Activated CD8-positive, alpha-beta T cell treated with anti-CD3 and anti-CD28 coated beads for 36 hours (primary cell): ENCODE measurements at regions not wholly inside any gene's neighbourhood (a gene's known extent, or its start where the extent isn't known, plus 50 kb on each side); places are given as distances from the start of the nearest gene placed in this dataset.

ENCODE experiments used
- ATAC-seq: fragments of 200-7000 bp; cut with Tn5 transposase; one replicate; pipeline ENCODE4 v1.10.0; 2021; ENCODE audit warnings: mild to moderate bottlenecking, moderate library complexity
- CTCF ChIA-PET: fragments of 350-600 bp; sonication (Branson Sonifier 250); formaldehyde crosslinking; loops from one replicate; lab custom pipeline; 2021; ENCODE audit warnings: antibody characterized with exemption; lab: Charles Lee
- POLR2A ChIA-PET: fragments of 350-600 bp; sonication (Branson Sonifier 250); formaldehyde crosslinking; loops from one replicate; lab custom pipeline; 2021; ENCODE audit warnings: antibody characterized with exemption; lab: Charles Lee
- DNase-seq: peaks from one replicate; pipeline ENCODE4 v3.0.0-alpha.2; 2020
- H3K27ac Mint-ChIP-seq: one replicate; pipeline ENCODE4 v1.8.0; 2021; ENCODE audit warnings: mild to moderate bottlenecking, mixed read lengths
- H3K27me3 Mint-ChIP-seq: one replicate; pipeline ENCODE4 v1.8.0; 2021; ENCODE audit warnings: mixed read lengths
- H3K36me3 Mint-ChIP-seq: one replicate; pipeline ENCODE4 v1.8.0; 2021; ENCODE audit warnings: low read depth, mixed read lengths
- H3K4me1 Mint-ChIP-seq: one replicate; pipeline ENCODE4 v1.8.0; 2021; ENCODE audit warnings: low read depth, mixed read lengths
- H3K4me3 Mint-ChIP-seq: one replicate; pipeline ENCODE4 v1.8.0; 2021; ENCODE audit warnings: mild to moderate bottlenecking, moderate library complexity, mixed read lengths
- H3K9me3 Mint-ChIP-seq: one replicate; pipeline ENCODE4 v1.8.0; 2021; ENCODE audit warnings: mixed read lengths
- intact Hi-C: fragments of 100-400 bp; cut with micrococcal nuclease; formaldehyde crosslinking; loops from one replicate; pipeline ENCODE4 v1.10.0; 2022
- TF ChIP-seq, protein P1 (sequence below): fragments of 200-600 bp; IDR thresholded peaks from one replicate; pipeline ENCODE4 v1.8.0; 2022; ENCODE audit warnings: antibody characterized with exemption, mild to moderate bottlenecking

- no peaks in the 10 kb centered on the region for H3K4me1 Mint-ChIP-seq
- H3K4me3 Mint-ChIP-seq, result no peak overlapping the region
- CTCF ChIA-PET, result no interaction called here
- intact Hi-C loops, result no loop called here
- TF ChIP-seq, protein P1, sequence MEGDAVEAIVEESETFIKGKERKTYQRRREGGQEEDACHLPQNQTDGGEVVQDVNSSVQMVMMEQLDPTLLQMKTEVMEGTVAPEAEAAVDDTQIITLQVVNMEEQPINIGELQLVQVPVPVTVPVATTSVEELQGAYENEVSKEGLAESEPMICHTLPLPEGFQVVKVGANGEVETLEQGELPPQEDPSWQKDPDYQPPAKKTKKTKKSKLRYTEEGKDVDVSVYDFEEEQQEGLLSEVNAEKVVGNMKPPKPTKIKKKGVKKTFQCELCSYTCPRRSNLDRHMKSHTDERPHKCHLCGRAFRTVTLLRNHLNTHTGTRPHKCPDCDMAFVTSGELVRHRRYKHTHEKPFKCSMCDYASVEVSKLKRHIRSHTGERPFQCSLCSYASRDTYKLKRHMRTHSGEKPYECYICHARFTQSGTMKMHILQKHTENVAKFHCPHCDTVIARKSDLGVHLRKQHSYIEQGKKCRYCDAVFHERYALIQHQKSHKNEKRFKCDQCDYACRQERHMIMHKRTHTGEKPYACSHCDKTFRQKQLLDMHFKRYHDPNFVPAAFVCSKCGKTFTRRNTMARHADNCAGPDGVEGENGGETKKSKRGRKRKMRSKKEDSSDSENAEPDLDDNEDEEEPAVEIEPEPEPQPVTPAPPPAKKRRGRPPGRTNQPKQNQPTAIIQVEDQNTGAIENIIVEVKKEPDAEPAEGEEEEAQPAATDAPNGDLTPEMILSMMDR, result no peak
- POLR2A ChIA-PET, result no interaction called here
- no peak for ATAC-seq
- H3K27ac Mint-ChIP-seq, result no peak overlapping the region
- no peak for DNase-seq
- H3K9me3 Mint-ChIP-seq, result peaks cover 1% of the 10 kb centered on the region
- H3K36me3 Mint-ChIP-seq, result no peaks in the 10 kb centered on the region
- no peaks in the 10 kb centered on the region for H3K27me3 Mint-ChIP-seq
Observed at GRCh38 chr2:5799348-5799747, 107.2 kb downstream of the SOX11 start.

DNA sequence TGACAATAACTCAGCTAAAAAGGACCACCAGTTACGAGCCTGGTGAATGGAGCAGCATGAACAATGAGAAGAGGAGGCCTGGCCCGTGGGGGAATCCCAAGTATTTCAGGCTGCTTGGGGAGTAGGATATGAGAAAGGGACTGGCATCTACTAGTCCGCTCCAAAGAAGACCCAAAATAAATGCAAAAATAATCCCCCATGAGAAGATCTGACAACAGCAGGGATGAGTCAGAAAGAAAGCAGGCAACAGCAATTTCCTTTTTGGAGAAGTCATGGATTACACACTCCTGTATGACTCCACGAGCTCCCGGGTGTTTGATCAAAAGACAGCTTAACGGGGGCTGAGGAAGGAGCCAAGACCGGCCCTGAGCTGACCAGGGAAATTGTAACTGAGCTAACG is 111.4 kb downstream of the SOX11 start:
- Mint-ChIP-seq H3K4me3 (no peak overlapping the region), H3K9me3 (peaks cover 1% of the 10 kb centered on the region), H3K36me3 (no peaks in the 10 kb centered on the region), H3K27ac (no peak overlapping the region), H3K4me1 (no peaks in the 10 kb centered on the region), H3K27me3 (no peaks in the 10 kb centered on the region)
- POLR2A ChIA-PET, result no interaction called here
- CTCF ChIA-PET, result no interaction called here
- DNase-seq, result no peak
- intact Hi-C loops, result no loop called here
- ATAC-seq, result no peak
- TF ChIP-seq, protein P1, result no peak

- Mint-ChIP-seq H3K4me3 (no peak overlapping the region), H3K27ac (no peak overlapping the region), H3K9me3 (no peaks in the 10 kb centered on the region), H3K27me3 (no peaks in the 10 kb centered on the region), H3K4me1 (no peaks in the 10 kb centered on the region), H3K36me3 (no peaks in the 10 kb centered on the region)
- DNase-seq (no peak), ATAC-seq (no peak)
- CTCF ChIA-PET, result no interaction called here
- TF ChIP-seq, protein P1, result no peak
- intact Hi-C loops, result no loop called here
- POLR2A ChIA-PET, result no interaction called here
Observed at GRCh38 chr2:5818961-5819600, 126.9 kb downstream of the SOX11 start.

- CTCF ChIA-PET, result no interaction called here
- H3K27me3 Mint-ChIP-seq, result peaks cover 4% of the 10 kb centered on the region
- no peaks in the 10 kb centered on the region for H3K36me3 Mint-ChIP-seq
- no peak overlapping the region for H3K4me3 Mint-ChIP-seq
- ATAC-seq (no peak), DNase-seq (no peak)
- TF ChIP-seq, protein P1, result no peak
- H3K4me1 Mint-ChIP-seq, result no peaks in the 10 kb centered on the region
- no peak overlapping the region for H3K27ac Mint-ChIP-seq
- peaks cover 5% of the 10 kb centered on the region for H3K9me3 Mint-ChIP-seq
- POLR2A ChIA-PET, result no interaction called here
- intact Hi-C loops, result no loop called here
Observed at GRCh38 chr2:5824126-5824525, 131.9 kb downstream of the SOX11 start.

GRCh38 chr2:5825686-5826085 is 133.5 kb downstream of the SOX11 start:
- ChIA-PET CTCF (no interaction called here), POLR2A (no interaction called here)
- TF ChIP-seq, protein P1, result no peak
- intact Hi-C loops, result no loop called here
- Mint-ChIP-seq H3K4me3 (no peak overlapping the region), H3K27me3 (peaks cover 4% of the 10 kb centered on the region), H3K4me1 (no peaks in the 10 kb centered on the region), H3K36me3 (no peaks in the 10 kb centered on the region), H3K27ac (no peak overlapping the region), H3K9me3 (peaks cover 5% of the 10 kb centered on the region)
- no peak for ATAC-seq
- DNase-seq, result no peak
